GM12891 (cell line): ENCODE measurements at regions not wholly inside any gene's neighbourhood (a gene's known extent, or its start where the extent isn't known, plus 50 kb on each side); places are given as distances from the start of the nearest gene placed in this dataset.

Experiments
- POLR2A ChIP-seq: IDR thresholded peaks from 2 replicates; pipeline ENCODE4 v1.6.1; 2011; ENCODE audit warnings: low read depth, low read length, control low read depth
- POLR2AphosphoS5 ChIP-seq: IDR thresholded peaks from 2 replicates; pipeline ENCODE4 v1.6.1; 2011; ENCODE audit warnings: low read depth, low read length, control low read depth
- SPI1 ChIP-seq: IDR thresholded peaks from 2 replicates; pipeline ENCODE4 v1.6.1; 2011; ENCODE audit warnings: low read depth, low read length, control low read depth

GRCh38 chr4:12177416-12177815 lies 748.7 kb upstream of the HS3ST1 start:
- TF ChIP-seq POLR2A (no peak), POLR2AphosphoS5 (no peak), SPI1 (no peak)
